ENCODE measurements at regions not wholly inside any gene's neighbourhood (a gene's known extent, or its start where the extent isn't known, plus 50 kb on each side); places are given as distances from the start of the nearest gene placed in this dataset.
"Not testable (repeated sequence)": the region's sequence is repeated elsewhere in the genome, so short reads cannot be mapped to it uniquely, and the experiment has no call there.

DNA sequence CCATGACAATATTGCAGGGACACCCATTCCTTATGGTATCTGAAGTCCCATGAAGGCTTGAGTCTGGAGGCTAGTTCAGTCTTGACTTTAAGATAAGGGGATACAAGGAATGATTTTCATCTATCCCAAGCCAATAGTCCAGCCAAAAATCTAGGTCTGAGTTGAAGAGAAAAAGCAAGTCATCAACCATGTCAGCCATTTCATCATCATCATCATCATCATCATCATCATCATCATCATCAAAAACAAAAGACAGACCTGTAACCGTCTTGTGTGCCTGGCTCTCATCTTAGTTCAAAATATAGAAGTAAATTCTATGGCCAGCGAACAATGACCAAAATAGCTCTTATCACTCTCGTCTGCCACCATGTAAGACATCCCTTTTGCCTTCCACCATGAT is 59.5 kb upstream of the FAM90A26 start:
- not testable (repeated sequence) for H3K27ac ChIP-seq (ENCODE audit: low read length); H3K9me3 ChIP-seq (ENCODE audit: control insufficient read depth in 2 of 2, low read length in 2 of 2); H3K36me3 ChIP-seq (ENCODE audit: control insufficient read depth in 2 of 2, insufficient read depth in 2 of 2, low read length in 2 of 2); H3K27me3 ChIP-seq (ENCODE audit: control insufficient read depth in 1 of 2, insufficient read depth in 2 of 2, low read length in 2 of 2); H3K4me1 ChIP-seq (ENCODE audit: control insufficient read depth, insufficient read depth, low read length); H3K9ac ChIP-seq (ENCODE audit: low read length in 2 of 2); H3K4me3 ChIP-seq (ENCODE audit: low read length in 2 of 2)

GRCh38 chr4:9103148-9103524 is 67.1 kb upstream of the FAM90A26 start:
- not testable (repeated sequence) for H3K27ac ChIP-seq (ENCODE audit: low read length); H3K4me3 ChIP-seq (ENCODE audit: low read length in 2 of 2); H3K9ac ChIP-seq (ENCODE audit: low read length in 2 of 2)

GRCh38 chr4:9102471-9103147 is 67.6 kb upstream of the FAM90A26 start:
- not testable (repeated sequence) for H3K9me3 ChIP-seq (ENCODE audit: control insufficient read depth in 2 of 2, low read length in 2 of 2); H3K4me3 ChIP-seq (ENCODE audit: low read length in 2 of 2); H3K9ac ChIP-seq (ENCODE audit: low read length in 2 of 2); H3K27ac ChIP-seq (ENCODE audit: low read length); H3K36me3 ChIP-seq (ENCODE audit: control insufficient read depth in 2 of 2, insufficient read depth in 2 of 2, low read length in 2 of 2); H3K27me3 ChIP-seq (ENCODE audit: control insufficient read depth in 1 of 2, insufficient read depth in 2 of 2, low read length in 2 of 2); H3K4me1 ChIP-seq (ENCODE audit: control insufficient read depth, insufficient read depth, low read length)

More at GRCh38 chr4:9103148-9103524, 67.1 kb upstream of the FAM90A26 start:
- H3K9me3 ChIP-seq (ENCODE audit: control insufficient read depth in 2 of 2, low read length in 2 of 2); H3K36me3 ChIP-seq (ENCODE audit: control insufficient read depth in 2 of 2, insufficient read depth in 2 of 2, low read length in 2 of 2); H3K27me3 ChIP-seq (ENCODE audit: control insufficient read depth in 1 of 2, insufficient read depth in 2 of 2, low read length in 2 of 2); H3K4me1 ChIP-seq (ENCODE audit: control insufficient read depth, insufficient read depth, low read length): not testable (repeated sequence)

DNA sequence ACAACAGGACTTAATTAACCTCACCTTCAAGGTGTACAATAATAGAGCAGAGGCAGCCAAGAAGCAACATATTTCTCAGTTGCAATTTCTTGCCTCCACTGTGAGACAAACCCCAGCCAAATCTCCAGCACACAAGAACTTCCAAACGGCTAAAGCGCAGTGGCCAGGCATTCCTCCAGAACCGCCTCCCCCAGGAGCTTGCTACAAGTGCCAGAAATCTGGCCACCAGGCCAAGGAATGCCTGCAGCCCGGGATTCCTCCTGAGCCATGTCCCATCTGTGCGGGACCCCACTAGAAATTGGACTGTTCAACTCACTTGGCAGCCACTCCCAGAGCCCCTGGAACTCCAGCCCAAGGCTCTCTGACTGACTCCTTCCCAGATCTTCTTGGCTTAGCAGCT is 73.9 kb upstream of the FAM90A26 start:
- not testable (repeated sequence) for H3K4me1 ChIP-seq (ENCODE audit: control insufficient read depth, insufficient read depth, low read length); H3K4me3 ChIP-seq (ENCODE audit: low read length in 2 of 2); H3K36me3 ChIP-seq (ENCODE audit: control insufficient read depth in 2 of 2, insufficient read depth in 2 of 2, low read length in 2 of 2); H3K9ac ChIP-seq (ENCODE audit: low read length in 2 of 2); H3K9me3 ChIP-seq (ENCODE audit: control insufficient read depth in 2 of 2, low read length in 2 of 2); H3K27me3 ChIP-seq (ENCODE audit: control insufficient read depth in 1 of 2, insufficient read depth in 2 of 2, low read length in 2 of 2); H3K27ac ChIP-seq (ENCODE audit: low read length)

DNA sequence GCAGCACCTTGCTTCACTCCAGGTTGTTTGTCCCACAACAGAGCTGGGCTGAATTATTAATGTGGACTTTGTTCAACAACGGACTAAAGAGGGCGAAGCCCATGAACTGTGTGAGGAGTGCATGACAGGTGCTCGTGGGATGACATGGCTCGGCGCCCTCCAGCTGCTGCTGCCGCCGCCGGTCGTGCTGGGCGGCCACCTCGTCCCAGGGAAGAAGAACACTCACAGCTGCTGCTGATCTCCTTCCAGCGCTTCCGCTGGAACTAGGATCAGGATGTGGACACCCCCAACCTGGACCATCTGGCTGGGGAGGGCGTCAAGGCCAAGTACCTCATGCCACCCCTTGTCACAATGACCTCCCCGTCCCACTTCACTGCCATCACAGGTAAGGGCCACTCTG is 91.4 kb upstream of the FAM90A26 start:
- H3K4me1 ChIP-seq (ENCODE audit: control insufficient read depth, insufficient read depth, low read length); H3K27me3 ChIP-seq (ENCODE audit: control insufficient read depth in 1 of 2, insufficient read depth in 2 of 2, low read length in 2 of 2); H3K9me3 ChIP-seq (ENCODE audit: control insufficient read depth in 2 of 2, low read length in 2 of 2); H3K9ac ChIP-seq (ENCODE audit: low read length in 2 of 2); H3K36me3 ChIP-seq (ENCODE audit: control insufficient read depth in 2 of 2, insufficient read depth in 2 of 2, low read length in 2 of 2); H3K4me3 ChIP-seq (ENCODE audit: low read length in 2 of 2); H3K27ac ChIP-seq (ENCODE audit: low read length): not testable (repeated sequence)

GRCh38 chr4:9076974-9077373 is 93.2 kb upstream of the FAM90A26 start:
- not testable (repeated sequence) for H3K9me3 ChIP-seq (ENCODE audit: control insufficient read depth in 2 of 2, low read length in 2 of 2); H3K4me3 ChIP-seq (ENCODE audit: low read length in 2 of 2); H3K27ac ChIP-seq (ENCODE audit: low read length); H3K27me3 ChIP-seq (ENCODE audit: control insufficient read depth in 1 of 2, insufficient read depth in 2 of 2, low read length in 2 of 2); H3K36me3 ChIP-seq (ENCODE audit: control insufficient read depth in 2 of 2, insufficient read depth in 2 of 2, low read length in 2 of 2); H3K9ac ChIP-seq (ENCODE audit: low read length in 2 of 2); H3K4me1 ChIP-seq (ENCODE audit: control insufficient read depth, insufficient read depth, low read length)

GRCh38 chr4:9076486-9076885 is 93.7 kb upstream of the FAM90A26 start:
- H3K27me3 ChIP-seq (ENCODE audit: control insufficient read depth in 1 of 2, insufficient read depth in 2 of 2, low read length in 2 of 2); H3K4me1 ChIP-seq (ENCODE audit: control insufficient read depth, insufficient read depth, low read length); H3K9me3 ChIP-seq (ENCODE audit: control insufficient read depth in 2 of 2, low read length in 2 of 2); H3K9ac ChIP-seq (ENCODE audit: low read length in 2 of 2); H3K4me3 ChIP-seq (ENCODE audit: low read length in 2 of 2); H3K36me3 ChIP-seq (ENCODE audit: control insufficient read depth in 2 of 2, insufficient read depth in 2 of 2, low read length in 2 of 2); H3K27ac ChIP-seq (ENCODE audit: low read length): not testable (repeated sequence)

GRCh38 chr4:9073371-9073770 is 96.8 kb upstream of the FAM90A26 start:
- H3K27ac ChIP-seq (ENCODE audit: low read length); H3K36me3 ChIP-seq (ENCODE audit: control insufficient read depth in 2 of 2, insufficient read depth in 2 of 2, low read length in 2 of 2); H3K27me3 ChIP-seq (ENCODE audit: control insufficient read depth in 1 of 2, insufficient read depth in 2 of 2, low read length in 2 of 2); H3K4me1 ChIP-seq (ENCODE audit: control insufficient read depth, insufficient read depth, low read length); H3K9me3 ChIP-seq (ENCODE audit: control insufficient read depth in 2 of 2, low read length in 2 of 2); H3K9ac ChIP-seq (ENCODE audit: low read length in 2 of 2); H3K4me3 ChIP-seq (ENCODE audit: low read length in 2 of 2): not testable (repeated sequence)

DNA sequence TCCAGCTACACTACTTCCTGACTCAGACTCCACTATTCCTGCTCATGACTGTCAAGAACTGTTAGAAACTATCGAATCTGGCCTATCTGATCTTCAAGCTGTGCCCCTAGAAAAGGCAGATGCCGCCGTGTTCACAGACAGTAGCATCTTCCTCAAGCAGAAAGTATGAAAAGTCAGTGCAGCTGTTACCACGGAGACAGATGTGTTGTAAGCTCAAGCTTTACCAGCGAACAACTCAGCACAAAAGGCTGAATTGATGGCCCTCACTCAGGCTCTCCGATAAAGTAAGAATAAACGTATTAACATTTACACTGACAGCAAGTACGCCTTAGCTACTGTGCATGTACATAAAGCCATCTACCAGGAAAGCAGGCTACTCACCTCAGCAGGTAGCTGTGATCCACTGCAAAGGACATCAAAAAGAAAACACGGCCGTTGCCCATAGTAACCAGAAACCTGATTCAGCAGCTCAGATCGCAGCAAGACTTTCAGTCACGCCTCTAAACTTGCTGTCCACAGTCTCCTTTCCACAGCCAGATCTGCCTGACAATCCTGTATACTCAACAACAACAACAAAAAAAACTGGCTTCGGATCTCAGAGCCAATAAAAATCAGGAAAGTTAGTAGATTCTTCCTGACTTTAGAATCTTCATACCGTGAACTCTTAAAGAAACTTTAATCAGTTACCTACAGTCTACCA is 97.5 kb upstream of the FAM90A26 start:
- not testable (repeated sequence) for H3K4me3 ChIP-seq (ENCODE audit: low read length in 2 of 2); H3K27ac ChIP-seq (ENCODE audit: low read length)

GRCh38 chr4:9067923-9068322 is 102.3 kb upstream of the FAM90A26 start:
- not testable (repeated sequence) for H3K9ac ChIP-seq (ENCODE audit: low read length in 2 of 2); H3K4me3 ChIP-seq (ENCODE audit: low read length in 2 of 2); H3K27ac ChIP-seq (ENCODE audit: low read length); H3K4me1 ChIP-seq (ENCODE audit: control insufficient read depth, insufficient read depth, low read length); H3K9me3 ChIP-seq (ENCODE audit: control insufficient read depth in 2 of 2, low read length in 2 of 2); H3K36me3 ChIP-seq (ENCODE audit: control insufficient read depth in 2 of 2, insufficient read depth in 2 of 2, low read length in 2 of 2); H3K27me3 ChIP-seq (ENCODE audit: control insufficient read depth in 1 of 2, insufficient read depth in 2 of 2, low read length in 2 of 2)

More for the DNA sequence above, 97.5 kb upstream of the FAM90A26 start:
- not testable (repeated sequence) for H3K36me3 ChIP-seq (ENCODE audit: control insufficient read depth in 2 of 2, insufficient read depth in 2 of 2, low read length in 2 of 2); H3K4me1 ChIP-seq (ENCODE audit: control insufficient read depth, insufficient read depth, low read length); H3K9me3 ChIP-seq (ENCODE audit: control insufficient read depth in 2 of 2, low read length in 2 of 2); H3K27me3 ChIP-seq (ENCODE audit: control insufficient read depth in 1 of 2, insufficient read depth in 2 of 2, low read length in 2 of 2); H3K9ac ChIP-seq (ENCODE audit: low read length in 2 of 2)

DNA sequence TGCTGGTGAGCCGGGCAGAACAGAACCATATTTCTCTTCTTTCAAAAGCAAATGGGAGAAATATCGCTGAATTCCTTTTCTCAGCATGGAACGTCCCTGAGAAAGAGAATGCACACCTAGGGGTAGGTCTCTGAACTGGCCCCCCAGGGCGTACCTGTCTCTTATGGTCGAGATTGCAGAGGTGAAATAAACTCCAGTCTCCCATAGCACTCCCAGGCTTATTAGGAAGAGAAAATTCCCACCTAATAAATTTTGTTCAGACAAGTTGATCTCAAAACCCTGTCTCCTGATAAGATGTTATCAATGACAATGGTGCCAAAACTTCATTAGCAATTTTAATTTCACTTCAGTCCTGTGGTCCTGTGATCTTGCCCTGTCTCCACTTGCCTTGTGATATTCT is 106.6 kb upstream of the FAM90A26 start:
- H3K9ac ChIP-seq (ENCODE audit: low read length in 2 of 2); H3K27me3 ChIP-seq (ENCODE audit: control insufficient read depth in 1 of 2, insufficient read depth in 2 of 2, low read length in 2 of 2); H3K9me3 ChIP-seq (ENCODE audit: control insufficient read depth in 2 of 2, low read length in 2 of 2); H3K4me1 ChIP-seq (ENCODE audit: control insufficient read depth, insufficient read depth, low read length); H3K27ac ChIP-seq (ENCODE audit: low read length); H3K36me3 ChIP-seq (ENCODE audit: control insufficient read depth in 2 of 2, insufficient read depth in 2 of 2, low read length in 2 of 2); H3K4me3 ChIP-seq (ENCODE audit: low read length in 2 of 2): not testable (repeated sequence)

All from stomach smooth muscle (tissue), 2 donors.